OCI-LY7 (cell line): ENCODE measurements at regions not wholly inside any gene's neighbourhood (a gene's known extent, or its start where the extent isn't known, plus 50 kb on each side); places are given as distances from the start of the nearest gene placed in this dataset.

Experiments used
- BruUV-seq: library from RNA; stranded (reverse); fragments of 400-500 nt; replicated peaks from 2 replicates; lab custom pipeline; 2021; lab: Mats Ljungman, UMichigan
- CTCF ChIA-PET: fragments of 300-600 bp; sonication (Branson Sonifier 250); formaldehyde crosslinking; loops from one replicate; lab custom pipeline; 2022; ENCODE audit warnings: antibody characterized with exemption; ENCODE audit not compliant: unreplicated experiment; lab: Charles Lee
- POLR2A ChIA-PET: fragments of 300-600 bp; sonication (Branson Sonifier 250); formaldehyde crosslinking; loops from one replicate; lab custom pipeline; 2022; ENCODE audit warnings: antibody characterized with exemption; lab: Charles Lee
- DNase-seq: peaks from one replicate; pipeline ENCODE4 v3.0.0-alpha.2; 2015; ENCODE audit warnings: low spot score
- H2AFZ ChIP-seq: fragments of 200-600 bp; sonication (generic), shearing (Covaris generic); 2 replicates; pipeline ENCODE4 v1.6.1; 2014; ENCODE audit warnings: mild to moderate bottlenecking, antibody characterized with exemption, low read length, moderate library complexity
- H3K27ac ChIP-seq: fragments of 200-600 bp; sonication (generic); 2 replicates; pipeline ENCODE4 v1.5.1; 2014; ENCODE audit warnings: mixed run types, low read depth, mild to moderate bottlenecking, moderate library complexity, low read length, inconsistent platforms; ENCODE audit not compliant: poor library complexity, severe bottlenecking
- H3K36me3 ChIP-seq: fragments of 200-600 bp; sonication (generic); 2 replicates; pipeline ENCODE4 v1.6.1; 2014; ENCODE audit warnings: mild to moderate bottlenecking, antibody characterized with exemption, low read length, moderate library complexity, mixed read lengths; ENCODE audit not compliant: insufficient read depth
- H3K4me1 ChIP-seq: fragments of 200-600 bp; sonication (generic); 2 replicates; pipeline ENCODE4 v1.5.1; 2014; ENCODE audit warnings: mild to moderate bottlenecking, low read length; ENCODE audit not compliant: insufficient read depth, poor library complexity, severe bottlenecking
- H3K4me2 ChIP-seq: fragments of 200-600 bp; sonication (generic); 2 replicates; pipeline ENCODE4 v1.6.1; 2014; ENCODE audit warnings: mild to moderate bottlenecking, low read length
- H3K4me3 ChIP-seq: fragments of 200-600 bp; sonication (generic); 2 replicates; pipeline ENCODE4 v1.5.1; 2014; ENCODE audit warnings: mild to moderate bottlenecking, low read depth, low read length; ENCODE audit not compliant: poor library complexity, severe bottlenecking
- H3K79me2 ChIP-seq: fragments of 200-600 bp; sonication (generic); 2 replicates; pipeline ENCODE4 v1.6.1; 2016; ENCODE audit warnings: low read depth, mild to moderate bottlenecking, low read length, moderate library complexity, mixed read lengths; ENCODE audit not compliant: insufficient read depth
- H3K9me2 ChIP-seq: fragments of 200-600 bp; sonication (generic); 2 replicates; pipeline ENCODE4 v1.6.1; 2016; ENCODE audit warnings: mild to moderate bottlenecking, low read length, mixed read lengths; ENCODE audit not compliant: insufficient read depth
- H3K9me3 ChIP-seq: fragments of 200-600 bp; sonication (generic); 2 replicates; pipeline ENCODE4 v1.6.1; 2014; ENCODE audit warnings: mild to moderate bottlenecking, mixed run types, low read length, mixed read lengths
- H4K20me1 ChIP-seq: fragments of 200-600 bp; sonication (generic); 2 replicates; pipeline ENCODE4 v1.6.1; 2014; ENCODE audit warnings: mild to moderate bottlenecking, antibody characterized with exemption, low read length, moderate library complexity, mixed read lengths; ENCODE audit not compliant: insufficient read depth
- CTCF ChIP-seq: fragments of 200-600 bp; sonication (generic); conservative IDR thresholded peaks from 2 replicates; pipeline ENCODE4 v1.5.1; 2014; ENCODE audit warnings: mild to moderate bottlenecking, antibody characterized with exemption, low read length, moderate library complexity, mixed read lengths
- EZH2phosphoT487 ChIP-seq: fragments of 200-600 bp; sonication (generic); IDR thresholded peaks from 2 replicates; pipeline ENCODE4 v1.6.1; 2018; ENCODE audit warnings: low read depth, borderline replicate concordance, mild to moderate bottlenecking, mixed run types, antibody characterized with exemption, low read length, moderate library complexity, mixed read lengths
- intact Hi-C: fragments of 100-400 bp; cut with micrococcal nuclease; formaldehyde crosslinking; loops from one replicate; pipeline ENCODE4 v1.10.0; 2022; ENCODE audit not compliant: unreplicated experiment

DNA sequence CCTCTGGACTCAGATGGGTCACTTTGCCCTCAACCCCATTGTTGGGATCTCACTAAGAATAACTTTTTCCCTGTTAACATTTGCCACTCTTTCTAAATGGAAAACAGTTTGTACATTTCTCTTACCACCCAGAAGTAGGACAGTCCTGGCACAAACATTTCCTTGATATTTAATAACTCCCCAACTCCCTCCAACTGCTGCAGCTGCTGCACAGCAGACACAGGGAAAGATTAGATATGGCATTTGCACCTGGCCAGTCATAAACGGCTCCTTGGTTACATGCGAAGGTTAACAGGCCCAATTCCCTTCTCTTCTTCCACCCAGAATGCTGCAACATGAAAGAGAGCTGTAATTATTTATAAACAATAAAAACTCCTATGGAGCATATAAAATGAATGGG lies 55.9 kb upstream of the SOX4 start:
- Histone ChIP-seq H3K79me2 (no peaks in the 10 kb centered on the region), H2AFZ (no peak overlapping the region), H4K20me1 (no peaks in the 10 kb centered on the region), H3K4me2 (no peak overlapping the region), H3K4me3 (no peak overlapping the region), H3K4me1 (no peaks in the 10 kb centered on the region), H3K9me3 (no peaks in the 10 kb centered on the region), H3K27ac (no peak overlapping the region), H3K9me2 (no peaks in the 10 kb centered on the region), H3K36me3 (no peaks in the 10 kb centered on the region)
- DNase-seq: no peak
- TF ChIP-seq EZH2phosphoT487 (no peak), CTCF (no peak)
- ChIA-PET POLR2A (no interaction called here), CTCF (no interaction called here)
- intact Hi-C loops: no loop called here
- no TSS peak for BruUV-seq

DNA sequence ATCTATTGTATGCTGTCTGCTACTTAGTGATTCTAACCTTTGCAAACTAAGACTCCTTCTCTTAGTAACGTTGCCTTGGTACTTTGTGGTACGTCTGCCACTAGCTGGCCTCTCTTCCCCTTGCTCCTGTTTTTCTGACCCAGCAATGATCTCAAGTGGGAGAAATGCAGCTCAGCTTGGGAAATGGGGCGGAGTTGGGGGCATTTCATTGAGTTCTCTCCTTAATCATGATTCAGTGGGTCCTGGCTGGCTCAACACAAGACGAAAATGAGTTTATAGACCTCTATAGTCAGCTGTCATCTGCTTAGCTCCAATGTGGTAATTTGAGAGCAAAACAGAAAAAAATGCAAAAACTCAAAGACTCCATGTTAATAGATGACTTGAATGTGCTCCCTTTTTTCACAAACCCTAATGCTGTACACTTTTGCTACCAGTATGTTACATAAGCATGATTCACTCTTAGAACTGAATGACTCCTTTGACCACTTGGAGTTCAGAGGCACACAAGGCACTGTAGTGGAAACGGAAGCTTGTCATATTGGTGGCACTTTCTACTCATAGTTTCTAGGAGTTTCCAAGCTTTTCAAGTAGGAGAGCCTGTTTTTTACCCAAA lies 55.3 kb upstream of the SOX4 start:
- H3K4me1 ChIP-seq: no peaks in the 10 kb centered on the region
- intact Hi-C loops: no loop called here
- POLR2A ChIA-PET: interaction anchor here (0.7 kb wide), 1 partner anchor 893 kb away, joined by 3 read pairs; no protein-coding TSS in a partner anchor
- H3K79me2 ChIP-seq: no peaks in the 10 kb centered on the region
- no peaks in the 10 kb centered on the region for H3K36me3 ChIP-seq
- H2AFZ ChIP-seq: no peak overlapping the region
- DNase-seq: no peak
- no peak overlapping the region for H3K4me3 ChIP-seq
- no peaks in the 10 kb centered on the region for H4K20me1 ChIP-seq
- TF ChIP-seq EZH2phosphoT487: no peak
- no peak for TF ChIP-seq CTCF
- BruUV-seq: no TSS peak
- CTCF ChIA-PET: no interaction called here
- H3K9me3 ChIP-seq: no peaks in the 10 kb centered on the region
- H3K9me2 ChIP-seq: no peaks in the 10 kb centered on the region
- no peak overlapping the region for H3K27ac ChIP-seq
- H3K4me2 ChIP-seq: no peak overlapping the region

DNA sequence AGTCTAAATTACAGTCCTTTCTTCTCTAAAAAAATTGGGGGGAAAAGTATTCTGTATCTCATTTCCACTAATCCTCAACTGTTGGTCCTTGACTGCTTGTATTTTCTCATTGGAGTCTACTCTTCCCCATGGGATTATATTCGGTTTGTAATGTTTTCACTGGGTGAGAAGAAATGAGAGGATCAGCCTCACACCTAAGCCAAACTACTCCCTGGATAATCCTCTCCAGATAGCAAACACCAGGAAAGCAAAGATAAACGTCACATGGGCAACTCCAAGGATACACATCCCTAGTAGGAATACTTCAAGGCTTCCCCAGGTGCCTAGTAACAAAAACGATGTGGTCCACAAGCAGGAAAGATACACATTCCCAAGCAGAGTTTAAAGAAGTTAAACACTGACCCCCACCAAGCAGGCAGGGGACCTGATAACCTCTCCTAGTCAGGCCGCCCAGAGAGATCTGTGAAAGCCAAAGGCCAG lies 53.9 kb upstream of the SOX4 start:
- ChIA-PET POLR2A (no interaction called here), CTCF (no interaction called here)
- Histone ChIP-seq H3K36me3 (no peaks in the 10 kb centered on the region), H3K9me3 (no peaks in the 10 kb centered on the region), H4K20me1 (no peaks in the 10 kb centered on the region), H3K4me2 (no peak overlapping the region), H3K9me2 (no peaks in the 10 kb centered on the region), H3K4me3 (no peak overlapping the region), H2AFZ (no peak overlapping the region), H3K27ac (no peak overlapping the region), H3K4me1 (no peaks in the 10 kb centered on the region), H3K79me2 (no peaks in the 10 kb centered on the region)
- no TSS peak for BruUV-seq
- TF ChIP-seq CTCF: no peak
- no peak for TF ChIP-seq EZH2phosphoT487
- no peak for DNase-seq
- intact Hi-C loops: no loop called here
